ENCODE measurements at regions not wholly inside any gene's neighbourhood (a gene's known extent, or its start where the extent isn't known, plus 50 kb on each side); places are given as distances from the start of the nearest gene placed in this dataset.

DNA sequence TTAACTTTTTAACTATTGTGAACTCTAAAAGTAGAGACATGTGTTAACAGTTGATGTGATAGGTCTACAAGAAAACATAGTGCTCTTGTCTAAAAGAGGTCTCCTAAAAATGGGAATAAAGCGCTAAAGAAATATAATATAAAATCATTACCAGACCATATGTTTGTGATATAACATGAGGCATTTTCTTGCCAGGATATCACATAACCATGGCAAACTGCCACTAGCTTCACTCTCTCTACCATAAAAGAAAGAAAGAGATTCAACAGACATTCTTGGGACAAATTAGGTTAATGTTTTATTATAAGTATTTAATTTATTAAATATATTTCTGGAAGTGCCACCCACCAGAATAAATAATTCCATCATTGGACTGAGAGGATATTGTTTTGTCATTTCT lies 115.0 kb downstream of the TMEM26 start:
- no peak for TF ChIP-seq RORA (CRISPR knock-in tag; IDR thresholded peaks at IDR 0.05)
- TF ChIP-seq POLR2A (IDR thresholded peaks at IDR 0.05; ENCODE audit: insufficient read depth in 1 of 2, low read depth in 2 of 2, low read length in 2 of 2): no peak
- TF ChIP-seq, protein P1, sequence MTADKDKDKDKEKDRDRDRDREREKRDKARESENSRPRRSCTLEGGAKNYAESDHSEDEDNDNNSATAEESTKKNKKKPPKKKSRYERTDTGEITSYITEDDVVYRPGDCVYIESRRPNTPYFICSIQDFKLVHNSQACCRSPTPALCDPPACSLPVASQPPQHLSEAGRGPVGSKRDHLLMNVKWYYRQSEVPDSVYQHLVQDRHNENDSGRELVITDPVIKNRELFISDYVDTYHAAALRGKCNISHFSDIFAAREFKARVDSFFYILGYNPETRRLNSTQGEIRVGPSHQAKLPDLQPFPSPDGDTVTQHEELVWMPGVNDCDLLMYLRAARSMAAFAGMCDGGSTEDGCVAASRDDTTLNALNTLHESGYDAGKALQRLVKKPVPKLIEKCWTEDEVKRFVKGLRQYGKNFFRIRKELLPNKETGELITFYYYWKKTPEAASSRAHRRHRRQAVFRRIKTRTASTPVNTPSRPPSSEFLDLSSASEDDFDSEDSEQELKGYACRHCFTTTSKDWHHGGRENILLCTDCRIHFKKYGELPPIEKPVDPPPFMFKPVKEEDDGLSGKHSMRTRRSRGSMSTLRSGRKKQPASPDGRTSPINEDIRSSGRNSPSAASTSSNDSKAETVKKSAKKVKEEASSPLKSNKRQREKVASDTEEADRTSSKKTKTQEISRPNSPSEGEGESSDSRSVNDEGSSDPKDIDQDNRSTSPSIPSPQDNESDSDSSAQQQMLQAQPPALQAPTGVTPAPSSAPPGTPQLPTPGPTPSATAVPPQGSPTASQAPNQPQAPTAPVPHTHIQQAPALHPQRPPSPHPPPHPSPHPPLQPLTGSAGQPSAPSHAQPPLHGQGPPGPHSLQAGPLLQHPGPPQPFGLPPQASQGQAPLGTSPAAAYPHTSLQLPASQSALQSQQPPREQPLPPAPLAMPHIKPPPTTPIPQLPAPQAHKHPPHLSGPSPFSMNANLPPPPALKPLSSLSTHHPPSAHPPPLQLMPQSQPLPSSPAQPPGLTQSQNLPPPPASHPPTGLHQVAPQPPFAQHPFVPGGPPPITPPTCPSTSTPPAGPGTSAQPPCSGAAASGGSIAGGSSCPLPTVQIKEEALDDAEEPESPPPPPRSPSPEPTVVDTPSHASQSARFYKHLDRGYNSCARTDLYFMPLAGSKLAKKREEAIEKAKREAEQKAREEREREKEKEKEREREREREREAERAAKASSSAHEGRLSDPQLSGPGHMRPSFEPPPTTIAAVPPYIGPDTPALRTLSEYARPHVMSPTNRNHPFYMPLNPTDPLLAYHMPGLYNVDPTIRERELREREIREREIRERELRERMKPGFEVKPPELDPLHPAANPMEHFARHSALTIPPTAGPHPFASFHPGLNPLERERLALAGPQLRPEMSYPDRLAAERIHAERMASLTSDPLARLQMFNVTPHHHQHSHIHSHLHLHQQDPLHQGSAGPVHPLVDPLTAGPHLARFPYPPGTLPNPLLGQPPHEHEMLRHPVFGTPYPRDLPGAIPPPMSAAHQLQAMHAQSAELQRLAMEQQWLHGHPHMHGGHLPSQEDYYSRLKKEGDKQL (CRISPR knock-in tag; IDR thresholded peaks at IDR 0.05; ENCODE audit: low read depth): no peak
- TF ChIP-seq RBM22 (optimal IDR thresholded peaks at IDR 0.05; ENCODE audit: low read length): no peak
- no peak for TF ChIP-seq HDAC6 (IDR thresholded peaks at IDR 0.05; ENCODE audit: low read depth, low read length)
- TF ChIP-seq EZH2 (conservative IDR thresholded peaks at IDR 0.05; ENCODE audit: low read depth, low read length): no peak
- no peak for TF ChIP-seq ZSCAN21 (CRISPR knock-in tag; IDR thresholded peaks at IDR 0.05; ENCODE audit: borderline replicate concordance)
- TF ChIP-seq, protein P2, sequence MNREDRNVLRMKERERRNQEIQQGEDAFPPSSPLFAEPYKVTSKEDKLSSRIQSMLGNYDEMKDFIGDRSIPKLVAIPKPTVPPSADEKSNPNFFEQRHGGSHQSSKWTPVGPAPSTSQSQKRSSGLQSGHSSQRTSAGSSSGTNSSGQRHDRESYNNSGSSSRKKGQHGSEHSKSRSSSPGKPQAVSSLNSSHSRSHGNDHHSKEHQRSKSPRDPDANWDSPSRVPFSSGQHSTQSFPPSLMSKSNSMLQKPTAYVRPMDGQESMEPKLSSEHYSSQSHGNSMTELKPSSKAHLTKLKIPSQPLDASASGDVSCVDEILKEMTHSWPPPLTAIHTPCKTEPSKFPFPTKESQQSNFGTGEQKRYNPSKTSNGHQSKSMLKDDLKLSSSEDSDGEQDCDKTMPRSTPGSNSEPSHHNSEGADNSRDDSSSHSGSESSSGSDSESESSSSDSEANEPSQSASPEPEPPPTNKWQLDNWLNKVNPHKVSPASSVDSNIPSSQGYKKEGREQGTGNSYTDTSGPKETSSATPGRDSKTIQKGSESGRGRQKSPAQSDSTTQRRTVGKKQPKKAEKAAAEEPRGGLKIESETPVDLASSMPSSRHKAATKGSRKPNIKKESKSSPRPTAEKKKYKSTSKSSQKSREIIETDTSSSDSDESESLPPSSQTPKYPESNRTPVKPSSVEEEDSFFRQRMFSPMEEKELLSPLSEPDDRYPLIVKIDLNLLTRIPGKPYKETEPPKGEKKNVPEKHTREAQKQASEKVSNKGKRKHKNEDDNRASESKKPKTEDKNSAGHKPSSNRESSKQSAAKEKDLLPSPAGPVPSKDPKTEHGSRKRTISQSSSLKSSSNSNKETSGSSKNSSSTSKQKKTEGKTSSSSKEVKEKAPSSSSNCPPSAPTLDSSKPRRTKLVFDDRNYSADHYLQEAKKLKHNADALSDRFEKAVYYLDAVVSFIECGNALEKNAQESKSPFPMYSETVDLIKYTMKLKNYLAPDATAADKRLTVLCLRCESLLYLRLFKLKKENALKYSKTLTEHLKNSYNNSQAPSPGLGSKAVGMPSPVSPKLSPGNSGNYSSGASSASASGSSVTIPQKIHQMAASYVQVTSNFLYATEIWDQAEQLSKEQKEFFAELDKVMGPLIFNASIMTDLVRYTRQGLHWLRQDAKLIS (CRISPR knock-in tag; IDR thresholded peaks at IDR 0.05): no peak
- TF ChIP-seq, protein P3, sequence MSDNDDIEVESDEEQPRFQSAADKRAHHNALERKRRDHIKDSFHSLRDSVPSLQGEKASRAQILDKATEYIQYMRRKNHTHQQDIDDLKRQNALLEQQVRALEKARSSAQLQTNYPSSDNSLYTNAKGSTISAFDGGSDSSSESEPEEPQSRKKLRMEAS (IDR thresholded peaks at IDR 0.05): no peak
- TF ChIP-seq, protein P4, sequence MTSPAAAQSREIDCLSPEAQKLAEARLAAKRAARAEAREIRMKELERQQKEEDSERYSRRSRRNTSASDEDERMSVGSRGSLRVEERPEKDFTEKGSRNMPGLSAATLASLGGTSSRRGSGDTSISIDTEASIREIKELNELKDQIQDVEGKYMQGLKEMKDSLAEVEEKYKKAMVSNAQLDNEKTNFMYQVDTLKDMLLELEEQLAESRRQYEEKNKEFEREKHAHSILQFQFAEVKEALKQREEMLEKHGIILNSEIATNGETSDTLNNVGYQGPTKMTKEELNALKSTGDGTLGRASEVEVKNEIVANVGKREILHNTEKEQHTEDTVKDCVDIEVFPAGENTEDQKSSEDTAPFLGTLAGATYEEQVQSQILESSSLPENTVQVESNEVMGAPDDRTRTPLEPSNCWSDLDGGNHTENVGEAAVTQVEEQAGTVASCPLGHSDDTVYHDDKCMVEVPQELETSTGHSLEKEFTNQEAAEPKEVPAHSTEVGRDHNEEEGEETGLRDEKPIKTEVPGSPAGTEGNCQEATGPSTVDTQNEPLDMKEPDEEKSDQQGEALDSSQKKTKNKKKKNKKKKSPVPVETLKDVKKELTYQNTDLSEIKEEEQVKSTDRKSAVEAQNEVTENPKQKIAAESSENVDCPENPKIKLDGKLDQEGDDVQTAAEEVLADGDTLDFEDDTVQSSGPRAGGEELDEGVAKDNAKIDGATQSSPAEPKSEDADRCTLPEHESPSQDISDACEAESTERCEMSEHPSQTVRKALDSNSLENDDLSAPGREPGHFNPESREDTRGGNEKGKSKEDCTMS (CRISPR knock-in tag; conservative IDR thresholded peaks at IDR 0.05): no peak
- TF ChIP-seq, protein P5, sequence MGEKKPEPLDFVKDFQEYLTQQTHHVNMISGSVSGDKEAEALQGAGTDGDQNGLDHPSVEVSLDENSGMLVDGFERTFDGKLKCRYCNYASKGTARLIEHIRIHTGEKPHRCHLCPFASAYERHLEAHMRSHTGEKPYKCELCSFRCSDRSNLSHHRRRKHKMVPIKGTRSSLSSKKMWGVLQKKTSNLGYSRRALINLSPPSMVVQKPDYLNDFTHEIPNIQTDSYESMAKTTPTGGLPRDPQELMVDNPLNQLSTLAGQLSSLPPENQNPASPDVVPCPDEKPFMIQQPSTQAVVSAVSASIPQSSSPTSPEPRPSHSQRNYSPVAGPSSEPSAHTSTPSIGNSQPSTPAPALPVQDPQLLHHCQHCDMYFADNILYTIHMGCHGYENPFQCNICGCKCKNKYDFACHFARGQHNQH (CRISPR knock-in tag; IDR thresholded peaks at IDR 0.05): no peak
- no peak for TF ChIP-seq ELF1 (CRISPR knock-in tag; IDR thresholded peaks at IDR 0.05)
- TF ChIP-seq, protein P6, sequence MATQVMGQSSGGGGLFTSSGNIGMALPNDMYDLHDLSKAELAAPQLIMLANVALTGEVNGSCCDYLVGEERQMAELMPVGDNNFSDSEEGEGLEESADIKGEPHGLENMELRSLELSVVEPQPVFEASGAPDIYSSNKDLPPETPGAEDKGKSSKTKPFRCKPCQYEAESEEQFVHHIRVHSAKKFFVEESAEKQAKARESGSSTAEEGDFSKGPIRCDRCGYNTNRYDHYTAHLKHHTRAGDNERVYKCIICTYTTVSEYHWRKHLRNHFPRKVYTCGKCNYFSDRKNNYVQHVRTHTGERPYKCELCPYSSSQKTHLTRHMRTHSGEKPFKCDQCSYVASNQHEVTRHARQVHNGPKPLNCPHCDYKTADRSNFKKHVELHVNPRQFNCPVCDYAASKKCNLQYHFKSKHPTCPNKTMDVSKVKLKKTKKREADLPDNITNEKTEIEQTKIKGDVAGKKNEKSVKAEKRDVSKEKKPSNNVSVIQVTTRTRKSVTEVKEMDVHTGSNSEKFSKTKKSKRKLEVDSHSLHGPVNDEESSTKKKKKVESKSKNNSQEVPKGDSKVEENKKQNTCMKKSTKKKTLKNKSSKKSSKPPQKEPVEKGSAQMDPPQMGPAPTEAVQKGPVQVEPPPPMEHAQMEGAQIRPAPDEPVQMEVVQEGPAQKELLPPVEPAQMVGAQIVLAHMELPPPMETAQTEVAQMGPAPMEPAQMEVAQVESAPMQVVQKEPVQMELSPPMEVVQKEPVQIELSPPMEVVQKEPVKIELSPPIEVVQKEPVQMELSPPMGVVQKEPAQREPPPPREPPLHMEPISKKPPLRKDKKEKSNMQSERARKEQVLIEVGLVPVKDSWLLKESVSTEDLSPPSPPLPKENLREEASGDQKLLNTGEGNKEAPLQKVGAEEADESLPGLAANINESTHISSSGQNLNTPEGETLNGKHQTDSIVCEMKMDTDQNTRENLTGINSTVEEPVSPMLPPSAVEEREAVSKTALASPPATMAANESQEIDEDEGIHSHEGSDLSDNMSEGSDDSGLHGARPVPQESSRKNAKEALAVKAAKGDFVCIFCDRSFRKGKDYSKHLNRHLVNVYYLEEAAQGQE (IDR thresholded peaks at IDR 0.05; ENCODE audit: borderline replicate concordance in 1 of 2, low read depth in 1 of 2, low read length in 2 of 2): no peak
